C4-2B (cell line): ENCODE measurements at regions not wholly inside any gene's neighbourhood (a gene's known extent, or its start where the extent isn't known, plus 50 kb on each side); places are given as distances from the start of the nearest gene placed in this dataset.

ENCODE experiments used
- ZFX ChIP-seq: fragments of 450-650 bp; IDR thresholded peaks from 2 replicates; pipeline ENCODE4 v1.6.1; 2017
- TF ChIP-seq, protein P1 (sequence below): fragments of 450-650 bp; conservative IDR thresholded peaks from 2 replicates; pipeline ENCODE4 v1.5.1; 2017; ENCODE audit warnings: mild to moderate bottlenecking

DNA sequence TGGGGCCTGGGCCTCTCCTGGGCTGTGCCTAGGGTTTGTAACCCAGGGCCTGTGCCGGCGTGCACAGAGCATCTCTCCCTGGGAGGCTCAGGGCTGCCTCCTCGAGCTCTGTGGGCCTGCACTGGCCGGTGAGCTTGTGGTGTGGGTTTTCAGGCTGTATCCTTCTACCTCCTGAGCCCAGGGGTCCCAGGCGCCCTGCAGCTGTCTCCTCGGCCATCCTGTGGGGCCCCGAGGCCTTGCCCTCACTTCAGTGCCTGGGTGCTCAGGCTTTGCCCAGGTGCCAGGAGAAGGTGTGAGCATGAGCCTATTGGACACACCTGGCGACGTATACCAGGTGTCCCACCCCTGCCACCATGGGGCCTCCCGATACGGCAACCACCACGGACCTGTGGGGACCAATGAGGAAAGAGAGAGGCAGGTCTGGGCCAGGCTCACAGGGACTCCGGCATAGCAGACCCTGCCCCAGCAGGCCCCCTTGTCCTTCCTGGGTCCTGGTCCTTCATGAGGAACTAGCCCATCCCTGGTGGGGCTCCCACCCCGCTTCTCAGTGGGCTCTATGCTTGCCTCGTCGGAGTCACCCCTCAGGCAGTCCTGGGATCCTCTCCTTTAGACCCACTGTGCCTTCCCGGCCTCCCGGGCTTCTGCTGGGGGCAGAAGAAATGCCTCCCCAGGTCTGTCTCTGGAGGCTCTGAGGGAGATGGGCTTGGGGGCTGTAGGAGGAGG is 400.2 kb downstream of the TMEM121 start:
- TF ChIP-seq, protein P1, sequence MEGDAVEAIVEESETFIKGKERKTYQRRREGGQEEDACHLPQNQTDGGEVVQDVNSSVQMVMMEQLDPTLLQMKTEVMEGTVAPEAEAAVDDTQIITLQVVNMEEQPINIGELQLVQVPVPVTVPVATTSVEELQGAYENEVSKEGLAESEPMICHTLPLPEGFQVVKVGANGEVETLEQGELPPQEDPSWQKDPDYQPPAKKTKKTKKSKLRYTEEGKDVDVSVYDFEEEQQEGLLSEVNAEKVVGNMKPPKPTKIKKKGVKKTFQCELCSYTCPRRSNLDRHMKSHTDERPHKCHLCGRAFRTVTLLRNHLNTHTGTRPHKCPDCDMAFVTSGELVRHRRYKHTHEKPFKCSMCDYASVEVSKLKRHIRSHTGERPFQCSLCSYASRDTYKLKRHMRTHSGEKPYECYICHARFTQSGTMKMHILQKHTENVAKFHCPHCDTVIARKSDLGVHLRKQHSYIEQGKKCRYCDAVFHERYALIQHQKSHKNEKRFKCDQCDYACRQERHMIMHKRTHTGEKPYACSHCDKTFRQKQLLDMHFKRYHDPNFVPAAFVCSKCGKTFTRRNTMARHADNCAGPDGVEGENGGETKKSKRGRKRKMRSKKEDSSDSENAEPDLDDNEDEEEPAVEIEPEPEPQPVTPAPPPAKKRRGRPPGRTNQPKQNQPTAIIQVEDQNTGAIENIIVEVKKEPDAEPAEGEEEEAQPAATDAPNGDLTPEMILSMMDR = no peak
- TF ChIP-seq ZFX = no peak
